Stomach (tissue), 4 donors: ENCODE measurements at regions not wholly inside any gene's neighbourhood (a gene's known extent, or its start where the extent isn't known, plus 50 kb on each side); places are given as distances from the start of the nearest gene placed in this dataset.

Experiments used
- EP300 ChIP-seq: sonication (generic); formaldehyde crosslinking; IDR thresholded peaks from one replicate; pipeline ENCODE4 v1.6.1; 2017; ENCODE audit warnings: antibody characterized with exemption
- POLR2A ChIP-seq, 4 donors: fragments of 450-650 bp; IDR thresholded peaks; one replicate each; pipeline ENCODE4 v1.6.1; 2016; ENCODE audit warnings: antibody characterized with exemption in 4 of 4, control low read depth in 2 of 4, mild to moderate bottlenecking in 1 of 4, moderate library complexity in 1 of 4
- POLR2AphosphoS5 ChIP-seq, 3 donors: sonication (generic); formaldehyde crosslinking; IDR thresholded peaks; one replicate each; pipeline ENCODE4 v1.6.1; 2016; ENCODE audit warnings: antibody characterized with exemption in 3 of 3
- TF ChIP-seq, protein P1 (sequence below), 7 experiments: fragments of 450-650 bp in 4 of 7; fragments of 200-600 bp in 3 of 7; sonication (generic) in 3 of 7; IDR thresholded peaks; one replicate each; pipeline ENCODE4 v1.5.1; 2016 to 2019; ENCODE audit warnings: antibody characterized with exemption in 7 of 7, control low read depth in 2 of 7, mild to moderate bottlenecking in 1 of 7

DNA sequence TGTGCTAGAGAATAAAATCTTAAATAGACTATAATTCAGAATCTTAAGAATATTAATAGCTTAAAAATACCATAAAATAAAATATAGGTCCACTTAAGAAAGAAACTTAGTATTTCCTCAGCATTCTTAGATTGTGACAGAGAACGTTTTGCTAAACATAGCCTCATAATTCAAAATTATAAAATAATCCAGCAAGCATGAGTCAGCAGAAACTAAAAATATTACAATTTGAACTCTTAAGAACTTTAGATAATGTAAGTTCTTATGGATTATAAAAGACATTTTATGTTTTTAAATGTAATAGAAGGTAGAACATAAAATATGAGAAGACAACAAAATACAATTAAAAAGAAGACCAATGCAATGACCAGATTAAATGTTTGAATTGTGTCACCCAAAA is 164.5 kb upstream of the MC4R start:
- TF ChIP-seq, protein P1, sequence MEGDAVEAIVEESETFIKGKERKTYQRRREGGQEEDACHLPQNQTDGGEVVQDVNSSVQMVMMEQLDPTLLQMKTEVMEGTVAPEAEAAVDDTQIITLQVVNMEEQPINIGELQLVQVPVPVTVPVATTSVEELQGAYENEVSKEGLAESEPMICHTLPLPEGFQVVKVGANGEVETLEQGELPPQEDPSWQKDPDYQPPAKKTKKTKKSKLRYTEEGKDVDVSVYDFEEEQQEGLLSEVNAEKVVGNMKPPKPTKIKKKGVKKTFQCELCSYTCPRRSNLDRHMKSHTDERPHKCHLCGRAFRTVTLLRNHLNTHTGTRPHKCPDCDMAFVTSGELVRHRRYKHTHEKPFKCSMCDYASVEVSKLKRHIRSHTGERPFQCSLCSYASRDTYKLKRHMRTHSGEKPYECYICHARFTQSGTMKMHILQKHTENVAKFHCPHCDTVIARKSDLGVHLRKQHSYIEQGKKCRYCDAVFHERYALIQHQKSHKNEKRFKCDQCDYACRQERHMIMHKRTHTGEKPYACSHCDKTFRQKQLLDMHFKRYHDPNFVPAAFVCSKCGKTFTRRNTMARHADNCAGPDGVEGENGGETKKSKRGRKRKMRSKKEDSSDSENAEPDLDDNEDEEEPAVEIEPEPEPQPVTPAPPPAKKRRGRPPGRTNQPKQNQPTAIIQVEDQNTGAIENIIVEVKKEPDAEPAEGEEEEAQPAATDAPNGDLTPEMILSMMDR (IDR thresholded peaks at IDR 0.05) = no peak
- TF ChIP-seq EP300 (no peak), POLR2A (IDR thresholded peaks at IDR 0.05) (no peak), POLR2AphosphoS5 (IDR thresholded peaks at IDR 0.05) (no peak)
